Tibial nerve (tissue), 4 donors: ENCODE measurements at regions not wholly inside any gene's neighbourhood (a gene's known extent, or its start where the extent isn't known, plus 50 kb on each side); places are given as distances from the start of the nearest gene placed in this dataset.

Experiments used
- DNase-seq, 2 donors: peaks; one replicate each; pipeline ENCODE4 v3.0.0-alpha.2; 2019; ENCODE audit warnings: low spot score in 2 of 2
- H3K27ac ChIP-seq, 4 donors: fragments of 200-600 bp; sonication (generic) in 3 of 4; one replicate each; pipeline ENCODE4 v1.5.1; 2017 to 2019; ENCODE audit warnings: mild to moderate bottlenecking in 1 of 4
- H3K27me3 ChIP-seq, 2 donors: fragments of 200-600 bp; sonication (generic) in 1 of 2; one replicate each; pipeline versions ENCODE4 v1.5.1 to v1.6.0; 2017 to 2019
- H3K36me3 ChIP-seq, 3 donors: fragments of 200-600 bp; sonication (generic); one replicate each; pipeline ENCODE4 v1.5.1; 2018 to 2019
- H3K4me1 ChIP-seq, 4 donors: fragments of 200-600 bp; sonication (generic) in 3 of 4; one replicate each; pipeline ENCODE4 v1.5.1; 2017 to 2019
- H3K4me3 ChIP-seq, 4 donors: fragments of 200-600 bp; sonication (generic) in 3 of 4; one replicate each; pipeline ENCODE4 v1.5.1; 2017 to 2019; ENCODE audit warnings: mild to moderate bottlenecking in 1 of 4, moderate library complexity in 1 of 4
- H3K9me3 ChIP-seq, 4 donors: fragments of 200-600 bp; sonication (generic) in 3 of 4; one replicate each; pipeline ENCODE4 v1.5.1; 2017 to 2019
- CTCF ChIP-seq, 5 experiments: fragments of 200-600 bp in 3 of 5; fragments of 450-650 bp in 2 of 5; sonication (generic) in 3 of 5; IDR thresholded peaks; one replicate each; pipeline ENCODE4 v1.5.1; 2016 to 2019; ENCODE audit warnings: antibody characterized with exemption in 5 of 5, mild to moderate bottlenecking in 3 of 5, moderate library complexity in 2 of 5
- EP300 ChIP-seq, 2 donors: sonication (generic); formaldehyde crosslinking; IDR thresholded peaks; one replicate each; pipeline ENCODE4 v1.6.1; 2017; ENCODE audit warnings: antibody characterized with exemption in 2 of 2, mild to moderate bottlenecking in 1 of 2
- POLR2A ChIP-seq, 2 donors: fragments of 450-650 bp; IDR thresholded peaks; one replicate each; pipeline ENCODE4 v1.6.1; 2017; ENCODE audit warnings: antibody characterized with exemption in 2 of 2, mild to moderate bottlenecking in 2 of 2, moderate library complexity in 2 of 2
- WGBS, 2 donors: methylation state at CpG; one replicate each; pipeline ENCODE4 v1.1.5; 2018; 5-methylcytosine and 5-hydroxymethylcytosine counted together

GRCh38 chr6:165930668-165931214 lies 236.9 kb downstream of the TBXT start:
- TF ChIP-seq EP300 (IDR thresholded peaks at IDR 0.05) (no peak), CTCF (IDR thresholded peaks at IDR 0.05) (no peak), POLR2A (IDR thresholded peaks at IDR 0.05) (no peak)
- Histone ChIP-seq H3K27me3 (no peaks in the 10 kb centered on the region), H3K4me1 (no peaks in the 10 kb centered on the region), H3K27ac (no peak overlapping the region), H3K9me3 (no peaks in the 10 kb centered on the region), H3K4me3 (no peak overlapping the region), H3K36me3 (no peaks in the 10 kb centered on the region)
- DNase-seq: no peak
- WGBS, 2 donors: 92% methylated on average over 18 of the region's 18 CpGs

- TF ChIP-seq POLR2A (IDR thresholded peaks at IDR 0.05) (no peak), EP300 (IDR thresholded peaks at IDR 0.05) (no peak), CTCF (IDR thresholded peaks at IDR 0.05) (no peak)
- H3K9me3 ChIP-seq: no peaks in the 10 kb centered on the region
- no peak overlapping the region for H3K27ac ChIP-seq
- H3K4me1 ChIP-seq: no peaks in the 10 kb centered on the region
- no peak for DNase-seq
- no peaks in the 10 kb centered on the region for H3K27me3 ChIP-seq
- WGBS, 2 donors: 95 to 98% methylated on average over 8 of the region's 8 CpGs
- H3K36me3 ChIP-seq: no peaks in the 10 kb centered on the region
- no peak overlapping the region for H3K4me3 ChIP-seq
Measured at GRCh38 chr6:165929607-165930006, 238.0 kb downstream of the TBXT start.

GRCh38 chr6:165926378-165926777 lies 241.3 kb downstream of the TBXT start:
- Histone ChIP-seq H3K27ac (no peak overlapping the region), H3K4me1 (no peaks in the 10 kb centered on the region), H3K36me3 (no peaks in the 10 kb centered on the region), H3K27me3 (no peaks in the 10 kb centered on the region), H3K4me3 (no peak overlapping the region), H3K9me3 (no peaks in the 10 kb centered on the region)
- WGBS, 2 donors: 47 to 58% methylated on average over 4 of the region's 4 CpGs
- TF ChIP-seq CTCF (IDR thresholded peaks at IDR 0.05) (no peak), POLR2A (IDR thresholded peaks at IDR 0.05) (no peak), EP300 (IDR thresholded peaks at IDR 0.05) (no peak)
- no peak for DNase-seq

GRCh38 chr6:165925474-165926156 lies 242.0 kb downstream of the TBXT start:
- Histone ChIP-seq H3K4me1 (no peaks in the 10 kb centered on the region), H3K36me3 (no peaks in the 10 kb centered on the region), H3K9me3 (no peaks in the 10 kb centered on the region), H3K27me3 (no peaks in the 10 kb centered on the region), H3K27ac (no peak overlapping the region), H3K4me3 (no peak overlapping the region)
- no peak for TF ChIP-seq CTCF (IDR thresholded peaks at IDR 0.05)
- DNase-seq: no peak
- WGBS, 2 donors: 60 to 61% methylated on average over 1 of the region's 1 CpG

GRCh38 chr6:165922309-165922794 lies 245.3 kb downstream of the TBXT start:
- no peaks in the 10 kb centered on the region for H3K27me3 ChIP-seq
- DNase-seq: no peak
- H3K4me1 ChIP-seq: no peaks in the 10 kb centered on the region
- TF ChIP-seq POLR2A (IDR thresholded peaks at IDR 0.05) (no peak), EP300 (IDR thresholded peaks at IDR 0.05) (no peak), CTCF (IDR thresholded peaks at IDR 0.05) (no peak)
- no peaks in the 10 kb centered on the region for H3K36me3 ChIP-seq
- WGBS, 2 donors: 36 to 41% methylated on average over 6 of the region's 6 CpGs
- no peak overlapping the region for H3K27ac ChIP-seq
- no peak overlapping the region for H3K4me3 ChIP-seq
- H3K9me3 ChIP-seq: no peaks in the 10 kb centered on the region
